HepG2 (cell line): ENCODE measurements at regions not wholly inside any gene's neighbourhood (a gene's known extent, or its start where the extent isn't known, plus 50 kb on each side); places are given as distances from the start of the nearest gene placed in this dataset.

Experiments
- ATAC-seq: fragments of 200-7000 bp; cut with Tn5 transposase; 3 replicates; pipeline ENCODE4 v1.9.1; 2020; ENCODE audit warnings: mild to moderate bottlenecking, moderate library complexity
- BruUV-seq: library from RNA; stranded (reverse); fragments of 400-500 nt; replicated peaks from 2 replicates; lab custom pipeline; 2021; lab: Mats Ljungman, UMichigan
- CTCF ChIA-PET: fragments of 300-600 bp; formaldehyde crosslinking; extraction: SDS; loops from one replicate; lab custom pipeline; 2021; ENCODE audit warnings: low total read pairs, inconsistent platforms, low intra/inter-chr PET ratio; lab: Yijun Ruan, JAX
- POLR2A ChIA-PET: fragments of 350-600 bp; sonication (Branson Sonifier 250); formaldehyde crosslinking; loops from one replicate; lab custom pipeline; 2020; ENCODE audit warnings: antibody characterized with exemption, inconsistent platforms; lab: Yijun Ruan, JAX
- DNase-seq: peaks from one replicate; pipeline ENCODE4 v3.0.0-alpha.2; 2015; ENCODE audit warnings: low spot score
- FAIRE-seq: peaks from 3 replicates; lab custom pipeline; 2011; peaks lifted over from hg19 to GRCh38; lab: Jason Lieb, UNC
- H2AFZ ChIP-seq: one replicate; pipeline ENCODE4 v1.6.1; 2011; ENCODE audit warnings: low read length, inconsistent platforms
- H3K27ac ChIP-seq: fragments of 300-600 bp; 3 replicates; pipeline ENCODE4 v1.8.0; 2011; ENCODE audit warnings: mixed run types, mild to moderate bottlenecking, mixed read lengths, low read length, inconsistent platforms; ENCODE audit not compliant: insufficient read depth; ENCODE audit errors: extremely low read length
- H3K27me3 ChIP-seq, 2 experiments: fragments of 200-600 bp in 1 of 2; 2 replicates in 1 of 2; 3 replicates in 1 of 2; pipeline versions ENCODE4 v1.6.0 to v1.8.0; 2011; ENCODE audit warnings: low read length in 2 of 2, mild to moderate bottlenecking in 2 of 2, moderate library complexity in 2 of 2, inconsistent platforms in 1 of 2; ENCODE audit not compliant: insufficient read depth in 2 of 2, control insufficient read depth in 1 of 2
- H3K36me3 ChIP-seq, 2 experiments: fragments of 200-600 bp in 1 of 2; replicated peaks in 1 of 2; 2 replicates in 1 of 2; 3 replicates in 1 of 2; pipeline versions ENCODE4 v1.5.1 to v1.8.0; 2011; ENCODE audit warnings: low read length in 2 of 2, inconsistent platforms in 1 of 2; ENCODE audit not compliant: insufficient read depth in 2 of 2, control insufficient read depth in 1 of 2
- H3K4me1 ChIP-seq: 2 replicates; pipeline ENCODE4 v1.5.1; 2012; ENCODE audit warnings: low read length, inconsistent platforms; ENCODE audit not compliant: insufficient read depth
- H3K4me2 ChIP-seq: 2 replicates; pipeline ENCODE4 v1.6.0; 2011; ENCODE audit warnings: low read depth, low read length, inconsistent platforms
- H3K4me3 ChIP-seq, 3 experiments: fragments of 200-600 bp in 1 of 3; sonication (generic), shearing (Covaris generic) in 1 of 3; replicated peaks in 1 of 3; 2 replicates each; pipeline ENCODE4 v1.5.1; 2011 to 2016; ENCODE audit warnings: low read length in 3 of 3, inconsistent platforms in 2 of 3, low read depth in 2 of 3, mild to moderate bottlenecking in 2 of 3, control low read depth in 1 of 3, mixed read lengths in 1 of 3; ENCODE audit not compliant: insufficient read depth in 1 of 3
- H3K79me2 ChIP-seq: one replicate; pipeline ENCODE4 v1.6.1; 2011; ENCODE audit warnings: low read length, inconsistent platforms; ENCODE audit not compliant: insufficient read depth
- H3K9ac ChIP-seq: 2 replicates; pipeline ENCODE4 v1.6.0; 2011; ENCODE audit warnings: mild to moderate bottlenecking, low read depth, low read length, inconsistent platforms; ENCODE audit not compliant: insufficient read depth
- H3K9me3 ChIP-seq: 2 replicates; pipeline ENCODE4 v1.5.1; 2012; ENCODE audit warnings: mild to moderate bottlenecking, low read length
- H4K20me1 ChIP-seq: 2 replicates; pipeline ENCODE4 v1.6.0; 2011; ENCODE audit warnings: inconsistent platforms, mild to moderate bottlenecking, low read length, moderate library complexity; ENCODE audit not compliant: insufficient read depth
- HDAC1 ChIP-seq: sonication (generic); formaldehyde crosslinking; IDR thresholded peaks from 2 replicates; pipeline ENCODE4 v1.5.1; 2020; ENCODE audit warnings: mild to moderate bottlenecking, missing genetic modification reagents
- HOXA3 ChIP-seq: sonication (generic); formaldehyde crosslinking; IDR thresholded peaks from 2 replicates; pipeline ENCODE4 v1.5.0; 2020; ENCODE audit warnings: missing genetic modification reagents
- JARID2 ChIP-seq: sonication (generic); formaldehyde crosslinking; IDR thresholded peaks from 2 replicates; pipeline ENCODE4 v1.8.1; 2023; ENCODE audit warnings: missing genetic modification reagents, inconsistent platforms; ENCODE audit not compliant: insufficient replicate concordance
- KLF12 ChIP-seq: sonication (generic); formaldehyde crosslinking; IDR thresholded peaks from 2 replicates; pipeline ENCODE4 v1.4.0; 2020; ENCODE audit warnings: missing genetic modification reagents, borderline replicate concordance
- MYNN ChIP-seq: sonication (generic); formaldehyde crosslinking; IDR thresholded peaks from 2 replicates; pipeline ENCODE4 v1.4.0; 2020; ENCODE audit warnings: mild to moderate bottlenecking, low read depth, missing genetic modification reagents
- PCBP2 ChIP-seq: fragments of 200-400 bp; formaldehyde crosslinking; optimal IDR thresholded peaks from 2 replicates; pipeline ENCODE3; 2018; ENCODE audit warnings: low read length, low read depth; ENCODE audit not compliant: poor library complexity, severe bottlenecking
- PRMT3 ChIP-seq: sonication (generic); formaldehyde crosslinking; IDR thresholded peaks from 2 replicates; pipeline ENCODE4 v1.8.1; 2022; ENCODE audit warnings: low read depth, mild to moderate bottlenecking, moderate library complexity, missing genetic modification reagents, borderline replicate concordance
- RELA ChIP-seq: sonication (generic); formaldehyde crosslinking; IDR thresholded peaks from 2 replicates; pipeline ENCODE4 v1.4.0; 2020; ENCODE audit warnings: missing genetic modification reagents
- SSRP1 ChIP-seq: IDR thresholded peaks from 2 replicates; pipeline ENCODE4 v1.6.1; 2016; ENCODE audit warnings: control low read depth
- TBX2 ChIP-seq: sonication (generic); formaldehyde crosslinking; IDR thresholded peaks from 2 replicates; pipeline ENCODE4 v1.5.0; 2020; ENCODE audit warnings: missing genetic modification reagents, mild to moderate bottlenecking, borderline replicate concordance
- ZNF274 ChIP-seq: sonication (generic); formaldehyde crosslinking; IDR thresholded peaks from 2 replicates; pipeline ENCODE4 v1.5.1; 2020; ENCODE audit warnings: mild to moderate bottlenecking, missing genetic modification reagents
- ZNF326 ChIP-seq: sonication (generic); formaldehyde crosslinking; IDR thresholded peaks from 2 replicates; pipeline ENCODE4 v1.4.0; 2020; ENCODE audit warnings: missing genetic modification reagents, borderline replicate concordance
- ZNF335 ChIP-seq: sonication (generic); formaldehyde crosslinking; IDR thresholded peaks from 2 replicates; pipeline ENCODE4 v1.4.0; 2020; ENCODE audit warnings: missing genetic modification reagents
- ZNF616 ChIP-seq: sonication (generic); formaldehyde crosslinking; IDR thresholded peaks from 2 replicates; pipeline ENCODE4 v1.5.0; 2020; ENCODE audit warnings: low read depth, mild to moderate bottlenecking, missing genetic modification reagents
- ZZZ3 ChIP-seq: sonication (generic); formaldehyde crosslinking; IDR thresholded peaks from 2 replicates; pipeline ENCODE4 v1.4.0; 2020; ENCODE audit warnings: missing genetic modification reagents, mild to moderate bottlenecking, borderline replicate concordance
- WGBS: methylation state at CpG from one replicate; pipeline ENCODE4 v1.1.6; 2017; ENCODE audit warnings: low lambda C conversion rate; 5-methylcytosine and 5-hydroxymethylcytosine counted together
- in situ Hi-C: cut with HindIII; loops from 2 replicates; pipeline ENCODE4 v1.10.0; 2017; ENCODE audit warnings: low pct_unique_long_range_greater_than_20kb; ENCODE audit not compliant: extremely low pct_ligation_motif_present
- intact Hi-C: fragments of 100-400 bp; cut with micrococcal nuclease; formaldehyde crosslinking; loops from one replicate; pipeline ENCODE4 v1.10.0; 2022; ENCODE audit not compliant: unreplicated experiment
- TF ChIP-seq, protein P1 (sequence below), 2 experiments: IDR thresholded peaks; 2 replicates each; pipeline ENCODE4 v1.6.1; 2011 to 2012; ENCODE audit warnings: low read length in 2 of 2, borderline replicate concordance in 1 of 2, low read depth in 1 of 2, mild to moderate bottlenecking in 1 of 2, moderate library complexity in 1 of 2
- TF ChIP-seq, protein P2 (sequence below): conservative IDR thresholded peaks from 2 replicates; pipeline ENCODE4 v1.6.1; 2018; ENCODE audit warnings: missing genetic modification reagents

GRCh38 chr13:104996022-104996421 lies 1539.4 kb downstream of the EFNB2 start:
- Histone ChIP-seq H3K9me3 (peaks cover 75% of the 10 kb centered on the region), H3K4me3 (no peak overlapping the region), H3K4me2 (no peak overlapping the region), H3K27ac (no peak overlapping the region), H3K9ac (no peak overlapping the region), H3K4me1 (no peaks in the 10 kb centered on the region), H2AFZ (no peak overlapping the region), H3K27me3 (no peaks in the 10 kb centered on the region), H3K36me3 (no peaks in the 10 kb centered on the region), H3K79me2 (no peaks in the 10 kb centered on the region), H4K20me1 (no peaks in the 10 kb centered on the region)
- ATAC-seq (no peak), FAIRE-seq (no peak), DNase-seq (no peak)
- in situ Hi-C loops (no loop called here), intact Hi-C loops (no loop called here)
- POLR2A ChIA-PET = no interaction called here
- CTCF ChIA-PET = no interaction called here
- BruUV-seq = no TSS peak
- TF ChIP-seq, protein P1, sequence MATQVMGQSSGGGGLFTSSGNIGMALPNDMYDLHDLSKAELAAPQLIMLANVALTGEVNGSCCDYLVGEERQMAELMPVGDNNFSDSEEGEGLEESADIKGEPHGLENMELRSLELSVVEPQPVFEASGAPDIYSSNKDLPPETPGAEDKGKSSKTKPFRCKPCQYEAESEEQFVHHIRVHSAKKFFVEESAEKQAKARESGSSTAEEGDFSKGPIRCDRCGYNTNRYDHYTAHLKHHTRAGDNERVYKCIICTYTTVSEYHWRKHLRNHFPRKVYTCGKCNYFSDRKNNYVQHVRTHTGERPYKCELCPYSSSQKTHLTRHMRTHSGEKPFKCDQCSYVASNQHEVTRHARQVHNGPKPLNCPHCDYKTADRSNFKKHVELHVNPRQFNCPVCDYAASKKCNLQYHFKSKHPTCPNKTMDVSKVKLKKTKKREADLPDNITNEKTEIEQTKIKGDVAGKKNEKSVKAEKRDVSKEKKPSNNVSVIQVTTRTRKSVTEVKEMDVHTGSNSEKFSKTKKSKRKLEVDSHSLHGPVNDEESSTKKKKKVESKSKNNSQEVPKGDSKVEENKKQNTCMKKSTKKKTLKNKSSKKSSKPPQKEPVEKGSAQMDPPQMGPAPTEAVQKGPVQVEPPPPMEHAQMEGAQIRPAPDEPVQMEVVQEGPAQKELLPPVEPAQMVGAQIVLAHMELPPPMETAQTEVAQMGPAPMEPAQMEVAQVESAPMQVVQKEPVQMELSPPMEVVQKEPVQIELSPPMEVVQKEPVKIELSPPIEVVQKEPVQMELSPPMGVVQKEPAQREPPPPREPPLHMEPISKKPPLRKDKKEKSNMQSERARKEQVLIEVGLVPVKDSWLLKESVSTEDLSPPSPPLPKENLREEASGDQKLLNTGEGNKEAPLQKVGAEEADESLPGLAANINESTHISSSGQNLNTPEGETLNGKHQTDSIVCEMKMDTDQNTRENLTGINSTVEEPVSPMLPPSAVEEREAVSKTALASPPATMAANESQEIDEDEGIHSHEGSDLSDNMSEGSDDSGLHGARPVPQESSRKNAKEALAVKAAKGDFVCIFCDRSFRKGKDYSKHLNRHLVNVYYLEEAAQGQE (IDR thresholded peaks at IDR 0.05; ENCODE audit: borderline replicate concordance in 1 of 2, low read depth in 1 of 2, low read length in 2 of 2) = no peak
- TF ChIP-seq PRMT3 (CRISPR knock-in tag) = no peak
- TF ChIP-seq JARID2 = no peak
- TF ChIP-seq KLF12 (CRISPR knock-in tag) = no peak
- TF ChIP-seq ZNF335 = no peak
- TF ChIP-seq, protein P2, sequence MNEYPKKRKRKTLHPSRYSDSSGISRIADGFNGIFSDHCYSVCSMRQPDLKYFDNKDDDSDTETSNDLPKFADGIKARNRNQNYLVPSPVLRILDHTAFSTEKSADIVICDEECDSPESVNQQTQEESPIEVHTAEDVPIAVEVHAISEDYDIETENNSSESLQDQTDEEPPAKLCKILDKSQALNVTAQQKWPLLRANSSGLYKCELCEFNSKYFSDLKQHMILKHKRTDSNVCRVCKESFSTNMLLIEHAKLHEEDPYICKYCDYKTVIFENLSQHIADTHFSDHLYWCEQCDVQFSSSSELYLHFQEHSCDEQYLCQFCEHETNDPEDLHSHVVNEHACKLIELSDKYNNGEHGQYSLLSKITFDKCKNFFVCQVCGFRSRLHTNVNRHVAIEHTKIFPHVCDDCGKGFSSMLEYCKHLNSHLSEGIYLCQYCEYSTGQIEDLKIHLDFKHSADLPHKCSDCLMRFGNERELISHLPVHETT (CRISPR knock-in tag) = no peak
- TF ChIP-seq MYNN (CRISPR knock-in tag) = no peak
- TF ChIP-seq SSRP1 (CRISPR knock-in tag) = no peak
- no peak for TF ChIP-seq ZNF616 (CRISPR knock-in tag)
- no peak for TF ChIP-seq PCBP2
- no peak for TF ChIP-seq ZNF274
- TF ChIP-seq RELA = no peak
- TF ChIP-seq HOXA3 = no peak
- TF ChIP-seq TBX2 (CRISPR knock-in tag) = no peak
- no peak for TF ChIP-seq ZNF326
- TF ChIP-seq HDAC1 (CRISPR knock-in tag) = no peak
- no peak for TF ChIP-seq ZZZ3 (CRISPR knock-in tag)
- 23% methylated on average over 3 of the region's 3 CpGs for WGBS
